OCI-LY3 (cell line): ENCODE measurements at regions not wholly inside any gene's neighbourhood (a gene's known extent, or its start where the extent isn't known, plus 50 kb on each side); places are given as distances from the start of the nearest gene placed in this dataset.

Experiments
- EZH2phosphoT487 ChIP-seq: fragments of 200-600 bp; shearing (Covaris generic); IDR thresholded peaks from 2 replicates; pipeline ENCODE4 v1.6.1; 2018; ENCODE audit warnings: antibody characterized with exemption, mixed run types, low read depth
- TF ChIP-seq, protein P1 (sequence below): fragments of 200-600, 300-600 bp; sonication (generic); IDR thresholded peaks from 2 replicates; pipeline ENCODE4 v1.5.1; 2014; ENCODE audit warnings: antibody characterized with exemption, low read length, low read depth

GRCh38 chr12:34395056-34396005 lies 373.0 kb downstream of the ALG10 start:
- TF ChIP-seq, protein P1, sequence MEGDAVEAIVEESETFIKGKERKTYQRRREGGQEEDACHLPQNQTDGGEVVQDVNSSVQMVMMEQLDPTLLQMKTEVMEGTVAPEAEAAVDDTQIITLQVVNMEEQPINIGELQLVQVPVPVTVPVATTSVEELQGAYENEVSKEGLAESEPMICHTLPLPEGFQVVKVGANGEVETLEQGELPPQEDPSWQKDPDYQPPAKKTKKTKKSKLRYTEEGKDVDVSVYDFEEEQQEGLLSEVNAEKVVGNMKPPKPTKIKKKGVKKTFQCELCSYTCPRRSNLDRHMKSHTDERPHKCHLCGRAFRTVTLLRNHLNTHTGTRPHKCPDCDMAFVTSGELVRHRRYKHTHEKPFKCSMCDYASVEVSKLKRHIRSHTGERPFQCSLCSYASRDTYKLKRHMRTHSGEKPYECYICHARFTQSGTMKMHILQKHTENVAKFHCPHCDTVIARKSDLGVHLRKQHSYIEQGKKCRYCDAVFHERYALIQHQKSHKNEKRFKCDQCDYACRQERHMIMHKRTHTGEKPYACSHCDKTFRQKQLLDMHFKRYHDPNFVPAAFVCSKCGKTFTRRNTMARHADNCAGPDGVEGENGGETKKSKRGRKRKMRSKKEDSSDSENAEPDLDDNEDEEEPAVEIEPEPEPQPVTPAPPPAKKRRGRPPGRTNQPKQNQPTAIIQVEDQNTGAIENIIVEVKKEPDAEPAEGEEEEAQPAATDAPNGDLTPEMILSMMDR, result no peak
- TF ChIP-seq EZH2phosphoT487, result no peak
